ENCODE measurements at regions not wholly inside any gene's neighbourhood (a gene's known extent, or its start where the extent isn't known, plus 50 kb on each side); places are given as distances from the start of the nearest gene placed in this dataset.

GRCh38 chr14:45787167-45787566, 534.2 kb upstream of the MIS18BP1 start:
- Histone ChIP-seq H3K36me3 (ENCODE audit: control insufficient read depth in 4 of 4, insufficient read depth in 3 of 4, low read depth in 1 of 4, low read length in 3 of 4) (no peaks in the 10 kb centered on the region), H3K9ac (ENCODE audit: low read depth in 1 of 2, low read length in 2 of 2) (no peak overlapping the region), H3K4me1 (ENCODE audit: control insufficient read depth in 4 of 4, insufficient read depth in 4 of 4, low read length in 3 of 4) (no peaks in the 10 kb centered on the region), H3K4me3 (ENCODE audit: low read depth in 1 of 3, low read length in 3 of 3) (peak overlapping the region in 1 of 3 donors; percentile 37), H3K27me3 (ENCODE audit: control insufficient read depth in 4 of 4, insufficient read depth in 4 of 4, low read length in 3 of 4) (no peaks in the 10 kb centered on the region), H3K27ac (ENCODE audit: low read depth in 1 of 2, low read length in 2 of 2) (no peak overlapping the region), H3K9me3 (ENCODE audit: control insufficient read depth in 4 of 4, low read length in 3 of 4) (peaks cover 5 to 32% (median 21%) of the 10 kb centered on the region in 4 donors)
- DNase-seq (ENCODE audit: low spot score), result no peak
- TF ChIP-seq YY1 (IDR thresholded peaks at IDR 0.05), result no peak
- TF ChIP-seq FOXA2 (IDR thresholded peaks at IDR 0.05), result no peak
- TF ChIP-seq GABPA (IDR thresholded peaks at IDR 0.05 in 1 of 2, conservative IDR thresholded peaks at IDR 0.05 in 1 of 2), result no peak
- no peak for TF ChIP-seq SP1 (IDR thresholded peaks at IDR 0.05)
- 68% methylated on average over 2 of the region's 2 CpGs for WGBS

- Histone ChIP-seq H3K9me3 (ENCODE audit: control insufficient read depth in 4 of 4, low read length in 3 of 4) (peaks cover 5 to 32% (median 21%) of the 10 kb centered on the region in 4 donors), H3K9ac (ENCODE audit: low read depth in 1 of 2, low read length in 2 of 2) (no peak overlapping the region), H3K27me3 (ENCODE audit: control insufficient read depth in 4 of 4, insufficient read depth in 4 of 4, low read length in 3 of 4) (no peaks in the 10 kb centered on the region), H3K36me3 (ENCODE audit: control insufficient read depth in 4 of 4, insufficient read depth in 3 of 4, low read depth in 1 of 4, low read length in 3 of 4) (no peaks in the 10 kb centered on the region), H3K4me3 (ENCODE audit: low read depth in 1 of 3, low read length in 3 of 3) (peak overlapping the region in 1 of 3 donors; percentile 37), H3K4me1 (ENCODE audit: control insufficient read depth in 4 of 4, insufficient read depth in 4 of 4, low read length in 3 of 4) (no peaks in the 10 kb centered on the region), H3K27ac (ENCODE audit: low read depth in 1 of 2, low read length in 2 of 2) (no peak overlapping the region)
- TF ChIP-seq MAX (IDR thresholded peaks at IDR 0.05), result no peak
- no peak for TF ChIP-seq TAF1 (conservative IDR thresholded peaks at IDR 0.05)
- TF ChIP-seq FOXA1 (IDR thresholded peaks at IDR 0.05), result no peak
- TF ChIP-seq RAD21 (IDR thresholded peaks at IDR 0.05), result no peak
- WGBS, result 64% methylated on average over 1 of the region's 1 CpG
- DNase-seq (ENCODE audit: low spot score), result no peak
These were observed 533.3 kb upstream of the MIS18BP1 start for GRCh38 chr14:45786266-45786665.

GRCh38 chr14:45785240-45785639, 532.2 kb upstream of the MIS18BP1 start:
- no peak for TF ChIP-seq HNF4A (conservative IDR thresholded peaks at IDR 0.05)
- TF ChIP-seq EGR1 (IDR thresholded peaks at IDR 0.05; ENCODE audit: low read depth in 2 of 2), result no peak
- TF ChIP-seq REST (IDR thresholded peaks at IDR 0.05), result no peak
- TF ChIP-seq CTCF (IDR thresholded peaks at IDR 0.05; ENCODE audit: low read depth, low read length, missing input control), result no peak
- TF ChIP-seq NR2F2 (IDR thresholded peaks at IDR 0.05), result no peak
- no peak for TF ChIP-seq FOXA2 (IDR thresholded peaks at IDR 0.05)
- no peak for TF ChIP-seq ZBTB33 (IDR thresholded peaks at IDR 0.05)
- TF ChIP-seq HNF4G (IDR thresholded peaks at IDR 0.05), result no peak
- no peak for TF ChIP-seq JUND (IDR thresholded peaks at IDR 0.05)
- no peak for TF ChIP-seq SP1 (IDR thresholded peaks at IDR 0.05)
- no peak for TF ChIP-seq MAX (IDR thresholded peaks at IDR 0.05)
- no peak for DNase-seq (ENCODE audit: low spot score)
- Histone ChIP-seq H3K36me3 (ENCODE audit: control insufficient read depth in 4 of 4, insufficient read depth in 3 of 4, low read depth in 1 of 4, low read length in 3 of 4) (no peaks in the 10 kb centered on the region), H3K27me3 (ENCODE audit: control insufficient read depth in 4 of 4, insufficient read depth in 4 of 4, low read length in 3 of 4) (no peaks in the 10 kb centered on the region), H3K27ac (ENCODE audit: low read depth in 1 of 2, low read length in 2 of 2) (no peak overlapping the region), H3K9me3 (ENCODE audit: control insufficient read depth in 4 of 4, low read length in 3 of 4) (peaks cover 5 to 32% (median 21%) of the 10 kb centered on the region in 4 donors), H3K9ac (ENCODE audit: low read depth in 1 of 2, low read length in 2 of 2) (no peak overlapping the region), H3K4me1 (ENCODE audit: control insufficient read depth in 4 of 4, insufficient read depth in 4 of 4, low read length in 3 of 4) (no peaks in the 10 kb centered on the region), H3K4me3 (ENCODE audit: low read depth in 1 of 3, low read length in 3 of 3) (no peak overlapping the region)
- WGBS, result 57% methylated on average over 1 of the region's 1 CpG

Data from liver (tissue), 8 donors.